Stimulated activated effector memory CD8-positive, alpha-beta T cell treated with anti-CD3 and anti-CD28 coated beads, Interleukin-12 subunit alpha, Interleukin-12 subunit beta, amount 100 ng/mL, for 72 hours (primary cell): ENCODE measurements at regions not wholly inside any gene's neighbourhood (a gene's known extent, or its start where the extent isn't known, plus 50 kb on each side); places are given as distances from the start of the nearest gene placed in this dataset.
A peak's percentile ranks its signal among the peaks of the same experiment; 100 is the strongest.

ENCODE experiments used
- ATAC-seq: fragments of 150-1000 bp; cut with Tn5 transposase; 2 replicates; pipeline ENCODE4 v1.10.0; 2021
- DNase-seq, 2 donors: peaks; one replicate each; pipeline ENCODE4 v3.0.0; 2021 to 2022; ENCODE audit warnings: low spot score in 2 of 2
- H3K27ac Mint-ChIP-seq: one replicate; pipeline ENCODE4 v1.8.0; 2022; ENCODE audit warnings: mild to moderate bottlenecking, mixed read lengths
- H3K36me3 Mint-ChIP-seq: one replicate; pipeline ENCODE4 v1.8.0; 2022; ENCODE audit warnings: mild to moderate bottlenecking, mixed read lengths
- H3K4me1 Mint-ChIP-seq: one replicate; pipeline ENCODE4 v1.8.0; 2022; ENCODE audit warnings: mixed read lengths
- H3K4me3 Mint-ChIP-seq: one replicate; pipeline ENCODE4 v1.8.0; 2022; ENCODE audit warnings: mild to moderate bottlenecking, mixed read lengths
- H3K9me3 Mint-ChIP-seq: one replicate; pipeline ENCODE4 v1.8.0; 2022; ENCODE audit warnings: mixed read lengths

- no peaks in the 10 kb centered on the region for H3K36me3 Mint-ChIP-seq
- DNase-seq (no peak), ATAC-seq (no peak)
- H3K9me3 Mint-ChIP-seq, result no peaks in the 10 kb centered on the region
- H3K27ac Mint-ChIP-seq, result no peak overlapping the region
- no peak overlapping the region for H3K4me3 Mint-ChIP-seq
- no peaks in the 10 kb centered on the region for H3K4me1 Mint-ChIP-seq
Measured at GRCh38 chr5:66234241-66234640, 90.1 kb downstream of the SREK1 start.

GRCh38 chr5:66238435-66238834 lies 94.3 kb downstream of the SREK1 start:
- no peaks in the 10 kb centered on the region for H3K4me1 Mint-ChIP-seq
- H3K9me3 Mint-ChIP-seq, result no peaks in the 10 kb centered on the region
- no peak for ATAC-seq
- DNase-seq, result no peak
- no peaks in the 10 kb centered on the region for H3K36me3 Mint-ChIP-seq
- H3K4me3 Mint-ChIP-seq, result no peak overlapping the region
- no peak overlapping the region for H3K27ac Mint-ChIP-seq

- Mint-ChIP-seq H3K4me3 (no peak overlapping the region), H3K36me3 (no peaks in the 10 kb centered on the region), H3K27ac (peak overlapping the region; percentile 33), H3K4me1 (no peaks in the 10 kb centered on the region), H3K9me3 (no peaks in the 10 kb centered on the region)
- ATAC-seq (no peak), DNase-seq (no peak)
Measured at GRCh38 chr5:66239034-66239433, 94.9 kb downstream of the SREK1 start.

- H3K9me3 Mint-ChIP-seq, result no peaks in the 10 kb centered on the region
- no peak for DNase-seq
- no peaks in the 10 kb centered on the region for H3K4me1 Mint-ChIP-seq
- H3K36me3 Mint-ChIP-seq, result no peaks in the 10 kb centered on the region
- no peak overlapping the region for H3K4me3 Mint-ChIP-seq
- no peak for ATAC-seq
- H3K27ac Mint-ChIP-seq, result no peak overlapping the region
Measured at GRCh38 chr5:66241136-66241825, 97.2 kb downstream of the SREK1 start.

- ATAC-seq, result no peak
- no peak overlapping the region for H3K4me3 Mint-ChIP-seq
- H3K27ac Mint-ChIP-seq, result no peak overlapping the region
- no peak for DNase-seq
- no peaks in the 10 kb centered on the region for H3K4me1 Mint-ChIP-seq
- no peaks in the 10 kb centered on the region for H3K36me3 Mint-ChIP-seq
- H3K9me3 Mint-ChIP-seq, result no peaks in the 10 kb centered on the region
Measured at GRCh38 chr5:66242050-66242715, 98.1 kb downstream of the SREK1 start.

- DNase-seq (no peak), ATAC-seq (no peak)
- Mint-ChIP-seq H3K36me3 (no peaks in the 10 kb centered on the region), H3K27ac (no peak overlapping the region), H3K4me3 (no peak overlapping the region), H3K4me1 (no peaks in the 10 kb centered on the region), H3K9me3 (no peaks in the 10 kb centered on the region)
Measured at GRCh38 chr5:66246608-66247007, 102.5 kb downstream of the SREK1 start.

- no peaks in the 10 kb centered on the region for H3K4me1 Mint-ChIP-seq
- no peaks in the 10 kb centered on the region for H3K36me3 Mint-ChIP-seq
- no peak for ATAC-seq
- H3K27ac Mint-ChIP-seq, result no peak overlapping the region
- H3K9me3 Mint-ChIP-seq, result no peaks in the 10 kb centered on the region
- H3K4me3 Mint-ChIP-seq, result no peak overlapping the region
- no peak for DNase-seq
Measured at GRCh38 chr5:66247176-66247960, 103.3 kb downstream of the SREK1 start.

GRCh38 chr5:66248874-66249273 lies 104.8 kb downstream of the SREK1 start:
- DNase-seq (no peak), ATAC-seq (no peak)
- Mint-ChIP-seq H3K36me3 (no peaks in the 10 kb centered on the region), H3K9me3 (no peaks in the 10 kb centered on the region), H3K4me3 (no peak overlapping the region), H3K27ac (no peak overlapping the region), H3K4me1 (no peaks in the 10 kb centered on the region)

- Mint-ChIP-seq H3K4me1 (no peaks in the 10 kb centered on the region), H3K9me3 (no peaks in the 10 kb centered on the region), H3K36me3 (no peaks in the 10 kb centered on the region), H3K27ac (no peak overlapping the region), H3K4me3 (no peak overlapping the region)
- ATAC-seq, result peak; percentile 58
- no peak for DNase-seq
Measured at GRCh38 chr5:66249920-66250319, 105.8 kb downstream of the SREK1 start.

- DNase-seq, result no peak
- H3K36me3 Mint-ChIP-seq, result no peaks in the 10 kb centered on the region
- no peak for ATAC-seq
Measured at GRCh38 chr5:66252849-66253248, 108.7 kb downstream of the SREK1 start.

GRCh38 chr5:66255714-66256113 lies 111.6 kb downstream of the SREK1 start:
- H3K4me3 Mint-ChIP-seq, result no peak overlapping the region
- ATAC-seq, result no peak

More at GRCh38 chr5:66252849-66253248, 108.7 kb downstream of the SREK1 start:
- Mint-ChIP-seq H3K9me3 (no peaks in the 10 kb centered on the region), H3K4me1 (no peaks in the 10 kb centered on the region), H3K4me3 (no peak overlapping the region), H3K27ac (no peak overlapping the region)

GRCh38 chr5:66273121-66273520 lies 129.0 kb downstream of the SREK1 start:
- Mint-ChIP-seq H3K4me1 (no peaks in the 10 kb centered on the region), H3K27ac (no peak overlapping the region), H3K36me3 (no peaks in the 10 kb centered on the region), H3K4me3 (no peak overlapping the region), H3K9me3 (no peaks in the 10 kb centered on the region)
- DNase-seq, result no peak
- ATAC-seq, result no peak

More at GRCh38 chr5:66255714-66256113, 111.6 kb downstream of the SREK1 start:
- Mint-ChIP-seq H3K9me3 (no peaks in the 10 kb centered on the region), H3K36me3 (no peaks in the 10 kb centered on the region), H3K27ac (no peak overlapping the region), H3K4me1 (no peaks in the 10 kb centered on the region)
- DNase-seq, result no peak

- Mint-ChIP-seq H3K36me3 (no peaks in the 10 kb centered on the region), H3K4me3 (no peak overlapping the region), H3K9me3 (no peaks in the 10 kb centered on the region), H3K4me1 (no peaks in the 10 kb centered on the region), H3K27ac (no peak overlapping the region)
- no peak for ATAC-seq
- no peak for DNase-seq
Measured at GRCh38 chr5:66276986-66277385, 132.9 kb downstream of the SREK1 start.

GRCh38 chr5:66277981-66278380 lies 133.9 kb downstream of the SREK1 start:
- no peak for DNase-seq
- no peaks in the 10 kb centered on the region for H3K9me3 Mint-ChIP-seq
- no peaks in the 10 kb centered on the region for H3K36me3 Mint-ChIP-seq
- H3K27ac Mint-ChIP-seq, result no peak overlapping the region
- no peaks in the 10 kb centered on the region for H3K4me1 Mint-ChIP-seq
- ATAC-seq, result no peak
- H3K4me3 Mint-ChIP-seq, result no peak overlapping the region

GRCh38 chr5:66281294-66281693 lies 137.2 kb downstream of the SREK1 start:
- DNase-seq (no peak), ATAC-seq (no peak)
- Mint-ChIP-seq H3K27ac (no peak overlapping the region), H3K36me3 (no peaks in the 10 kb centered on the region), H3K4me1 (no peaks in the 10 kb centered on the region), H3K9me3 (no peaks in the 10 kb centered on the region), H3K4me3 (no peak overlapping the region)
